Suprapubic skin (tissue), 4 donors: ENCODE measurements at regions not wholly inside any gene's neighbourhood (a gene's known extent, or its start where the extent isn't known, plus 50 kb on each side); places are given as distances from the start of the nearest gene placed in this dataset.
A peak's percentile ranks its signal among the peaks of the same experiment; 100 is the strongest.

ENCODE experiments used
- DNase-seq, 2 donors: peaks; one replicate each; pipeline ENCODE4 v3.0.0-alpha.2; 2019; ENCODE audit warnings: low spot score in 2 of 2
- H3K27ac ChIP-seq: fragments of 200-600 bp; sonication (generic); one replicate; pipeline ENCODE4 v1.5.1; 2019
- H3K27me3 ChIP-seq: fragments of 200-600 bp; sonication (generic); one replicate; pipeline ENCODE4 v1.5.1; 2019
- H3K36me3 ChIP-seq: fragments of 200-600 bp; sonication (generic); one replicate; pipeline ENCODE4 v1.5.1; 2019
- H3K4me1 ChIP-seq: fragments of 200-600 bp; sonication (generic); one replicate; pipeline ENCODE4 v1.5.1; 2019
- H3K4me3 ChIP-seq: fragments of 200-600 bp; sonication (generic); one replicate; pipeline ENCODE4 v1.5.1; 2019; ENCODE audit warnings: mild to moderate bottlenecking
- H3K9me3 ChIP-seq: fragments of 200-600 bp; sonication (generic); one replicate; pipeline ENCODE4 v1.5.1; 2019
- EP300 ChIP-seq: sonication (generic); formaldehyde crosslinking; IDR thresholded peaks from one replicate; pipeline ENCODE4 v1.6.1; 2017; ENCODE audit warnings: antibody characterized with exemption
- POLR2A ChIP-seq, 2 donors: fragments of 450-650 bp; IDR thresholded peaks; one replicate each; pipeline ENCODE4 v1.6.1; 2017; ENCODE audit warnings: antibody characterized with exemption in 2 of 2, mild to moderate bottlenecking in 2 of 2, moderate library complexity in 2 of 2
- POLR2AphosphoS5 ChIP-seq, 3 donors: sonication (generic); formaldehyde crosslinking; IDR thresholded peaks; one replicate each; pipeline ENCODE4 v1.6.1; 2017; ENCODE audit warnings: antibody characterized with exemption in 3 of 3
- WGBS: methylation state at CpG from one replicate; pipeline ENCODE4 v1.1.5; 2018; 5-methylcytosine and 5-hydroxymethylcytosine counted together
- TF ChIP-seq, protein P1 (sequence below), 2 donors: fragments of 200-600 bp in 1 of 2; fragments of 450-650 bp in 1 of 2; sonication (generic) in 1 of 2; IDR thresholded peaks; one replicate each; pipeline ENCODE4 v1.5.1; 2016 to 2019; ENCODE audit warnings: antibody characterized with exemption in 2 of 2, mild to moderate bottlenecking in 1 of 2, moderate library complexity in 1 of 2

DNA sequence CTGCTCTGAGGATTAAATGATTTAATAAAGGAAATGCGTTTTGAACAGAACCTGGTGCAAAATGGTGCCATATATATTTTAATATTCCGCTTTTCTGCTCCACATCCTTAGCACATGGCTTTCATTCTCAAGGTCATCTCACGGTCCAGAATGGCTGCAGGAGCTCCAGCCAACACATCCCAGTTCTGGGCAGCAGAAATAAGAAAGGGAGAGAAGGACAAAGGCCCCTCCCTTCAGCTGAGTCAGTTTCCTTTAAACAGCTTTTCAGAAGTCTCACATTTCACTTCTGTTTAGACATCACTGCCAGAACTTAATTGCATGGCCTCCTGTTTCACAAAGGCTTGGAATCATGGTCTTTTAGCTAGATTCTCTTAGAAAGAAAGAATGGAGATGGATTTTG, 75.2 kb upstream of the LRRN2 start:
- TF ChIP-seq EP300, result no peak
- no peak for TF ChIP-seq POLR2AphosphoS5 (IDR thresholded peaks at IDR 0.05)
- TF ChIP-seq, protein P1, sequence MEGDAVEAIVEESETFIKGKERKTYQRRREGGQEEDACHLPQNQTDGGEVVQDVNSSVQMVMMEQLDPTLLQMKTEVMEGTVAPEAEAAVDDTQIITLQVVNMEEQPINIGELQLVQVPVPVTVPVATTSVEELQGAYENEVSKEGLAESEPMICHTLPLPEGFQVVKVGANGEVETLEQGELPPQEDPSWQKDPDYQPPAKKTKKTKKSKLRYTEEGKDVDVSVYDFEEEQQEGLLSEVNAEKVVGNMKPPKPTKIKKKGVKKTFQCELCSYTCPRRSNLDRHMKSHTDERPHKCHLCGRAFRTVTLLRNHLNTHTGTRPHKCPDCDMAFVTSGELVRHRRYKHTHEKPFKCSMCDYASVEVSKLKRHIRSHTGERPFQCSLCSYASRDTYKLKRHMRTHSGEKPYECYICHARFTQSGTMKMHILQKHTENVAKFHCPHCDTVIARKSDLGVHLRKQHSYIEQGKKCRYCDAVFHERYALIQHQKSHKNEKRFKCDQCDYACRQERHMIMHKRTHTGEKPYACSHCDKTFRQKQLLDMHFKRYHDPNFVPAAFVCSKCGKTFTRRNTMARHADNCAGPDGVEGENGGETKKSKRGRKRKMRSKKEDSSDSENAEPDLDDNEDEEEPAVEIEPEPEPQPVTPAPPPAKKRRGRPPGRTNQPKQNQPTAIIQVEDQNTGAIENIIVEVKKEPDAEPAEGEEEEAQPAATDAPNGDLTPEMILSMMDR (IDR thresholded peaks at IDR 0.05), result no peak
- TF ChIP-seq POLR2A (IDR thresholded peaks at IDR 0.05), result no peak
- H3K4me3 ChIP-seq, result no peak overlapping the region
- no peaks in the 10 kb centered on the region for H3K27me3 ChIP-seq
- no peaks in the 10 kb centered on the region for H3K36me3 ChIP-seq
- DNase-seq, result no peak
- peaks cover 3% of the 10 kb centered on the region for H3K9me3 ChIP-seq
- 86% methylated on average over 3 of the region's 3 CpGs for WGBS
- H3K4me1 ChIP-seq, result peaks cover 8% of the 10 kb centered on the region
- H3K27ac ChIP-seq, result no peak overlapping the region

- H3K9me3 ChIP-seq, result peaks cover 3% of the 10 kb centered on the region
- H3K4me1 ChIP-seq, result peaks cover 8% of the 10 kb centered on the region
- no peak overlapping the region for H3K27ac ChIP-seq
- TF ChIP-seq POLR2AphosphoS5 (IDR thresholded peaks at IDR 0.05) (no peak), POLR2A (IDR thresholded peaks at IDR 0.05) (no peak), EP300 (no peak)
- TF ChIP-seq, protein P1 (IDR thresholded peaks at IDR 0.05), result peak in 1 of 2 donors; percentile 84
- 26% methylated on average over 10 of the region's 18 CpGs for WGBS
- H3K4me3 ChIP-seq, result no peak overlapping the region
- DNase-seq, result peak in 1 of 2 donors; percentile 65
- no peaks in the 10 kb centered on the region for H3K36me3 ChIP-seq
- H3K27me3 ChIP-seq, result peaks cover 22% of the 10 kb centered on the region
These were observed 78.4 kb upstream of the LRRN2 start for GRCh38 chr1:204763773-204764427.

DNA sequence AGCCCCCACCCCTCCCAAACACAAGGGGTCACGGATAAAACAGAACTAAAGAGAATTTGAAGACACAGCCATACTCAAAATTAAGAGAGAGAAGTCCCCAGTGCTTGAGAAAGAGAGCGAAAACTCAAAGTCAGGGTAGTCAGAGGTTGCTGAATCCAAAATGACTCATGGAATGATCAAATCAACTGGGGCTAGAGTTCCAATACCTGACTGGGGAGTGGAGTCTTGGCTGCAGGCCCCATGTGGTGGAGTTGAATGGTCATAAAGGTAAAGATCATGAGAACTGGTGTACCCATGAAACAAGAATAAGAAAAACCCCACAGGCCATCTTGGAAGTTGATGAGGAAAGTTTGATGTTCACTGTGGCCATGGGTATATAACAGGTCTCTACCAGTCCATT, 84.5 kb upstream of the LRRN2 start:
- no peaks in the 10 kb centered on the region for H3K36me3 ChIP-seq
- no peaks in the 10 kb centered on the region for H3K4me1 ChIP-seq
- TF ChIP-seq EP300 (no peak), POLR2A (IDR thresholded peaks at IDR 0.05) (no peak), POLR2AphosphoS5 (IDR thresholded peaks at IDR 0.05) (no peak)
- TF ChIP-seq, protein P1 (IDR thresholded peaks at IDR 0.05), result no peak
- H3K27me3 ChIP-seq, result peaks cover 39% of the 10 kb centered on the region
- no peak overlapping the region for H3K27ac ChIP-seq
- 78% methylated on average over 2 of the region's 2 CpGs for WGBS
- no peak overlapping the region for H3K4me3 ChIP-seq
- DNase-seq, result no peak
- no peaks in the 10 kb centered on the region for H3K9me3 ChIP-seq

DNA sequence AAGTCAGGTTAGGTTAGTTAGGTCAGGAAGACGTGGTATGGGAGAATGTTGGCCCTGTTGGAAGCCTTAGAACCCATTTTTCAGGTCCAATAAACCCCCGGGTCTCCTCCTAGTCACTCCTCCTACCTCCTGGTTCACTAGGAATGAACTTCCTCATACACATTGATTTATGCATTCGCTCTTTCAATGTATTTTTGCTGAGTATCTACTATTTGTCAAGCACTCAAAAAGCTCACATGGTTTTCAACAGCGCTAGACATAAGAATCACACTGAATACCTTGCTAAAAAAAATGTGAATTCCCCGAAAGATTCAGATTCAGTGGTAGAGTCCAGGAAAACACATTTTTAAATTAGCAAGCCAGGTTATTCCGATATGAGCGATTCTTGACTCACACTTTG, 85.8 kb upstream of the LRRN2 start:
- Histone ChIP-seq H3K27ac (no peak overlapping the region), H3K27me3 (peaks cover 36% of the 10 kb centered on the region), H3K36me3 (no peaks in the 10 kb centered on the region), H3K4me3 (no peak overlapping the region), H3K4me1 (no peaks in the 10 kb centered on the region), H3K9me3 (no peaks in the 10 kb centered on the region)
- TF ChIP-seq POLR2AphosphoS5 (IDR thresholded peaks at IDR 0.05) (no peak), POLR2A (IDR thresholded peaks at IDR 0.05) (no peak), EP300 (no peak)
- TF ChIP-seq, protein P1 (IDR thresholded peaks at IDR 0.05), result no peak
- no peak for DNase-seq
- 89% methylated on average over 7 of the region's 7 CpGs for WGBS

- H3K4me1 ChIP-seq, result no peaks in the 10 kb centered on the region
- no peak for DNase-seq
- H3K27me3 ChIP-seq, result peaks cover 22% of the 10 kb centered on the region
- no peak overlapping the region for H3K4me3 ChIP-seq
- no peak overlapping the region for H3K27ac ChIP-seq
- TF ChIP-seq EP300 (no peak), POLR2AphosphoS5 (IDR thresholded peaks at IDR 0.05) (no peak), POLR2A (IDR thresholded peaks at IDR 0.05) (no peak)
- TF ChIP-seq, protein P1 (IDR thresholded peaks at IDR 0.05), result no peak
- H3K9me3 ChIP-seq, result no peaks in the 10 kb centered on the region
- 61% methylated on average over 1 of the region's 1 CpG for WGBS
- no peaks in the 10 kb centered on the region for H3K36me3 ChIP-seq
These were observed 87.7 kb upstream of the LRRN2 start for GRCh38 chr1:204773246-204773645.
